ENCODE measurements at regions not wholly inside any gene's neighbourhood (a gene's known extent, or its start where the extent isn't known, plus 50 kb on each side); places are given as distances from the start of the nearest gene placed in this dataset.

DNA sequence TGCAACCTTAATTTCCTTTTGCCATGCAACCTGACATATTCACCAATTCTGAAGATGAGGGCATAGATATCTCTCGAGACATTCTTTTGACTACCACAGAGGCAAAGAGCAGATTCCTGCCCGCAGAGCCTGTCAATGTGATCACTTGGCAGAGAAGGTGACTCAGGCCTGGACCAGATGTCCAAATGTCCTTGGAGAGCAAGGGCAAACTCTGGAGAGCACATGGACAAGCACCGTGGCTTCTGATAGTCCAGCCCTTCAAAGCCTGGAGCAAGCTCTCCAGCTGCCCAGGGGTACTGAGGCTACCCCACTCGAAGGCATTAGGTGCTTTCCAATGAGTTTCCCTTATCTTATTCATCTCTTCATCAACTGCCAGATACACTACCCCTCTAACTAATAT, 50.4 kb upstream of the ALDH1B1 start:
- H2BK120ac ChIP-seq (ENCODE audit: low read depth, low read length, poor library complexity, severe bottlenecking): no peak overlapping the region
- H4K5ac ChIP-seq (ENCODE audit: insufficient read length, low read depth, low read length): no peak overlapping the region
- H3K4me1 ChIP-seq (ENCODE audit: insufficient read depth, low read length): no peaks in the 10 kb centered on the region
- Mint-ChIP-seq H3K4me1 (peaks cover 22 to 30% of the 10 kb centered on the region in 2 experiments), H3K9me3 (no peaks in the 10 kb centered on the region), H3K27ac (no peak overlapping the region), H3K4me3 (no peak overlapping the region), H3K36me3 (ENCODE audit: insufficient read depth in 1 of 3, low read depth in 3 of 3) (peaks cover 0 to 2% (median 0%) of the 10 kb centered on the region in 3 experiments; a peak in 2 of 7 replicates), H3K27me3 (ENCODE audit: low read depth) (peaks cover 70% of the 10 kb centered on the region)
- H3K4ac ChIP-seq (ENCODE audit: low read depth, low read length): no peak overlapping the region
- no peak overlapping the region for H3K4me2 ChIP-seq (ENCODE audit: insufficient read depth, insufficient read length, low read length)
- no peak overlapping the region for H2AFZ ChIP-seq (ENCODE audit: low read length)
- H3K14ac ChIP-seq (ENCODE audit: insufficient read depth, low read length): no peak overlapping the region
- no peak overlapping the region for H4K91ac ChIP-seq (ENCODE audit: insufficient read length, low read depth, low read length)
- H4K20me1 ChIP-seq (ENCODE audit: control insufficient read depth, insufficient read depth, insufficient read length): no peaks in the 10 kb centered on the region
- H2BK20ac ChIP-seq (ENCODE audit: low read depth, low read length, poor library complexity, severe bottlenecking): no peak overlapping the region
- no peak overlapping the region for H3K23ac ChIP-seq (ENCODE audit: insufficient read length, low read depth, low read length)
- no peak overlapping the region for H3K18ac ChIP-seq (ENCODE audit: insufficient read length, low read depth, low read length)
- no peak overlapping the region for H3T11ph ChIP-seq (ENCODE audit: low read length)
- no peak overlapping the region for H2BK5ac ChIP-seq (ENCODE audit: insufficient read length, low read length)
- H3K27ac ChIP-seq (ENCODE audit: insufficient read length, low read depth, low read length): no peak overlapping the region
- DNase-seq: no peak
- H3K56ac ChIP-seq (ENCODE audit: insufficient read length, low read depth, low read length): no peak overlapping the region
- no peak overlapping the region for H2BK12ac ChIP-seq (ENCODE audit: insufficient read length, low read depth, low read length)
- no CpG with 5 or more reads among the region's 4 CpGs for WGBS (ENCODE audit: extremely low coverage, insufficient read length, low lambda C conversion rate)
- TF ChIP-seq, protein P1, sequence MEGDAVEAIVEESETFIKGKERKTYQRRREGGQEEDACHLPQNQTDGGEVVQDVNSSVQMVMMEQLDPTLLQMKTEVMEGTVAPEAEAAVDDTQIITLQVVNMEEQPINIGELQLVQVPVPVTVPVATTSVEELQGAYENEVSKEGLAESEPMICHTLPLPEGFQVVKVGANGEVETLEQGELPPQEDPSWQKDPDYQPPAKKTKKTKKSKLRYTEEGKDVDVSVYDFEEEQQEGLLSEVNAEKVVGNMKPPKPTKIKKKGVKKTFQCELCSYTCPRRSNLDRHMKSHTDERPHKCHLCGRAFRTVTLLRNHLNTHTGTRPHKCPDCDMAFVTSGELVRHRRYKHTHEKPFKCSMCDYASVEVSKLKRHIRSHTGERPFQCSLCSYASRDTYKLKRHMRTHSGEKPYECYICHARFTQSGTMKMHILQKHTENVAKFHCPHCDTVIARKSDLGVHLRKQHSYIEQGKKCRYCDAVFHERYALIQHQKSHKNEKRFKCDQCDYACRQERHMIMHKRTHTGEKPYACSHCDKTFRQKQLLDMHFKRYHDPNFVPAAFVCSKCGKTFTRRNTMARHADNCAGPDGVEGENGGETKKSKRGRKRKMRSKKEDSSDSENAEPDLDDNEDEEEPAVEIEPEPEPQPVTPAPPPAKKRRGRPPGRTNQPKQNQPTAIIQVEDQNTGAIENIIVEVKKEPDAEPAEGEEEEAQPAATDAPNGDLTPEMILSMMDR (conservative IDR thresholded peaks at IDR 0.05): no peak
- no peaks in the 10 kb centered on the region for H3K23me2 ChIP-seq (ENCODE audit: insufficient read length, low read depth, low read length, poor library complexity, severe bottlenecking)
- no peak overlapping the region for H2AK5ac ChIP-seq (ENCODE audit: insufficient read length, low read length)
- no peaks in the 10 kb centered on the region for H3K79me1 ChIP-seq (ENCODE audit: insufficient read depth, low read depth, low read length, poor library complexity, severe bottlenecking)
- no peaks in the 10 kb centered on the region for H3K27me3 ChIP-seq (ENCODE audit: insufficient read depth, low read length)
- H2BK15ac ChIP-seq (ENCODE audit: low read depth, low read length): no peak overlapping the region
- H3K9ac ChIP-seq (ENCODE audit: extremely low read depth, insufficient read length, low read length): no peak overlapping the region
- no peaks in the 10 kb centered on the region for H3K79me2 ChIP-seq (ENCODE audit: insufficient read depth, low read length)
- no peaks in the 10 kb centered on the region for H3K9me3 ChIP-seq (ENCODE audit: control insufficient read depth, low read depth, low read length)
- no peak overlapping the region for H4K8ac ChIP-seq (replicated peaks; ENCODE audit: insufficient read length, low read depth, low read length)

Measured in H9 (cell line).